Adipocyte (in vitro differentiated cells): ENCODE measurements at regions not wholly inside any gene's neighbourhood (a gene's known extent, or its start where the extent isn't known, plus 50 kb on each side); places are given as distances from the start of the nearest gene placed in this dataset.

Source experiments
- DNase-seq: peaks from one replicate; pipeline ENCODE4 v3.0.0-alpha.2; 2015; ENCODE audit warnings: low read depth
- H3K27me3 ChIP-seq: replicated peaks from 2 replicates; pipeline ENCODE4 v1.7.0; 2013; ENCODE audit warnings: mild to moderate bottlenecking, low read length, moderate library complexity; ENCODE audit not compliant: control insufficient read depth, insufficient read depth
- H3K36me3 ChIP-seq: 2 replicates; pipeline ENCODE4 v1.7.0; 2013; ENCODE audit warnings: low read length, mild to moderate bottlenecking, moderate library complexity; ENCODE audit not compliant: control insufficient read depth, insufficient read depth, severe bottlenecking
- H3K4me1 ChIP-seq: 2 replicates; pipeline ENCODE4 v1.7.0; 2013; ENCODE audit warnings: mild to moderate bottlenecking, low read length, moderate library complexity; ENCODE audit not compliant: control insufficient read depth, insufficient read depth
- H3K4me3 ChIP-seq: 2 replicates; pipeline ENCODE4 v1.7.0; 2013; ENCODE audit warnings: mild to moderate bottlenecking, low read length, moderate library complexity
- H3K9ac ChIP-seq: 2 replicates; pipeline ENCODE4 v1.7.0; 2013; ENCODE audit warnings: mild to moderate bottlenecking, low read length, moderate library complexity
- H3K9me3 ChIP-seq: 2 replicates; pipeline ENCODE4 v1.7.0; 2013; ENCODE audit warnings: mild to moderate bottlenecking, low read length, moderate library complexity; ENCODE audit not compliant: control insufficient read depth

GRCh38 chr11:92855607-92856405 is 113.6 kb upstream of the MTNR1B start:
- peaks cover 14% of the 10 kb centered on the region for H3K4me1 ChIP-seq
- no peak overlapping the region for H3K4me3 ChIP-seq
- no peak for DNase-seq
- H3K27me3 ChIP-seq: no peaks in the 10 kb centered on the region
- H3K36me3 ChIP-seq: no peaks in the 10 kb centered on the region
- H3K9me3 ChIP-seq: no peaks in the 10 kb centered on the region
- no peak overlapping the region for H3K9ac ChIP-seq

- no peak overlapping the region for H3K4me3 ChIP-seq
- H3K4me1 ChIP-seq: peaks cover 17% of the 10 kb centered on the region
- no peak overlapping the region for H3K9ac ChIP-seq
- H3K9me3 ChIP-seq: no peaks in the 10 kb centered on the region
- no peaks in the 10 kb centered on the region for H3K36me3 ChIP-seq
- H3K27me3 ChIP-seq: no peaks in the 10 kb centered on the region
- no peak for DNase-seq
Observed at GRCh38 chr11:92857407-92857806, 112.0 kb upstream of the MTNR1B start.

GRCh38 chr11:92859156-92859690 is 110.2 kb upstream of the MTNR1B start:
- no peaks in the 10 kb centered on the region for H3K36me3 ChIP-seq
- peaks cover 17% of the 10 kb centered on the region for H3K4me1 ChIP-seq
- H3K9ac ChIP-seq: no peak overlapping the region
- no peak overlapping the region for H3K4me3 ChIP-seq
- no peak for DNase-seq
- no peaks in the 10 kb centered on the region for H3K9me3 ChIP-seq
- H3K27me3 ChIP-seq: no peaks in the 10 kb centered on the region

GRCh38 chr11:92861634-92862033 is 107.8 kb upstream of the MTNR1B start:
- no peaks in the 10 kb centered on the region for H3K36me3 ChIP-seq
- H3K9me3 ChIP-seq: no peaks in the 10 kb centered on the region
- H3K27me3 ChIP-seq: no peaks in the 10 kb centered on the region
- peak; percentile 65 for DNase-seq
- peaks cover 16% of the 10 kb centered on the region for H3K4me1 ChIP-seq
- no peak overlapping the region for H3K4me3 ChIP-seq
- H3K9ac ChIP-seq: no peak overlapping the region

- Histone ChIP-seq H3K27me3 (peaks cover 31% of the 10 kb centered on the region), H3K9ac (no peak overlapping the region), H3K9me3 (no peaks in the 10 kb centered on the region), H3K4me1 (peaks cover 16% of the 10 kb centered on the region), H3K4me3 (no peak overlapping the region), H3K36me3 (no peaks in the 10 kb centered on the region)
- DNase-seq: peak; percentile 70
Observed at GRCh38 chr11:92865352-92865751, 104.1 kb upstream of the MTNR1B start.

- H3K36me3 ChIP-seq: no peaks in the 10 kb centered on the region
- no peaks in the 10 kb centered on the region for H3K9me3 ChIP-seq
- H3K4me1 ChIP-seq: peaks cover 15% of the 10 kb centered on the region
- DNase-seq: no peak
- H3K27me3 ChIP-seq: peaks cover 31% of the 10 kb centered on the region
- no peak overlapping the region for H3K4me3 ChIP-seq
- no peak overlapping the region for H3K9ac ChIP-seq
Observed at GRCh38 chr11:92866679-92867282, 102.7 kb upstream of the MTNR1B start.

GRCh38 chr11:92867913-92868619 is 101.4 kb upstream of the MTNR1B start:
- H3K9me3 ChIP-seq: no peaks in the 10 kb centered on the region
- no peaks in the 10 kb centered on the region for H3K36me3 ChIP-seq
- no peak overlapping the region for H3K4me3 ChIP-seq
- peaks cover 15% of the 10 kb centered on the region for H3K4me1 ChIP-seq
- H3K27me3 ChIP-seq: peaks cover 31% of the 10 kb centered on the region
- no peak for DNase-seq
- H3K9ac ChIP-seq: no peak overlapping the region

- peaks cover 15% of the 10 kb centered on the region for H3K4me1 ChIP-seq
- H3K36me3 ChIP-seq: no peaks in the 10 kb centered on the region
Observed at GRCh38 chr11:92869716-92870115, 99.7 kb upstream of the MTNR1B start.

GRCh38 chr11:92870196-92870832 is 99.1 kb upstream of the MTNR1B start:
- no peak for DNase-seq
- H3K36me3 ChIP-seq: no peaks in the 10 kb centered on the region

More at GRCh38 chr11:92869716-92870115, 99.7 kb upstream of the MTNR1B start:
- no peak for DNase-seq
- no peak overlapping the region for H3K9ac ChIP-seq
- no peaks in the 10 kb centered on the region for H3K9me3 ChIP-seq
- H3K27me3 ChIP-seq: peaks cover 38% of the 10 kb centered on the region
- H3K4me3 ChIP-seq: no peak overlapping the region

GRCh38 chr11:92873551-92873950 is 95.9 kb upstream of the MTNR1B start:
- Histone ChIP-seq H3K27me3 (peaks cover 35% of the 10 kb centered on the region), H3K4me1 (peaks cover 10% of the 10 kb centered on the region), H3K9ac (no peak overlapping the region), H3K36me3 (no peaks in the 10 kb centered on the region), H3K9me3 (no peaks in the 10 kb centered on the region), H3K4me3 (no peak overlapping the region)
- no peak for DNase-seq

More at GRCh38 chr11:92870196-92870832, 99.1 kb upstream of the MTNR1B start:
- H3K4me1 ChIP-seq: peaks cover 10% of the 10 kb centered on the region
- H3K9ac ChIP-seq: no peak overlapping the region
- H3K27me3 ChIP-seq: peaks cover 38% of the 10 kb centered on the region
- no peak overlapping the region for H3K4me3 ChIP-seq
- no peaks in the 10 kb centered on the region for H3K9me3 ChIP-seq

GRCh38 chr11:92875473-92875872 is 94.0 kb upstream of the MTNR1B start:
- H3K9me3 ChIP-seq: no peaks in the 10 kb centered on the region
- H3K4me1 ChIP-seq: peaks cover 1% of the 10 kb centered on the region
- H3K9ac ChIP-seq: no peak overlapping the region
- DNase-seq: no peak
- no peaks in the 10 kb centered on the region for H3K36me3 ChIP-seq
- peaks cover 25% of the 10 kb centered on the region for H3K27me3 ChIP-seq
- H3K4me3 ChIP-seq: no peak overlapping the region
